Gastroesophageal sphincter (tissue), 3 donors: ENCODE measurements at regions not wholly inside any gene's neighbourhood (a gene's known extent, or its start where the extent isn't known, plus 50 kb on each side); places are given as distances from the start of the nearest gene placed in this dataset.
A peak's percentile ranks its signal among the peaks of the same experiment; 100 is the strongest.

ENCODE experiments used
- POLR2AphosphoS5 ChIP-seq: sonication (generic); formaldehyde crosslinking; IDR thresholded peaks from one replicate; pipeline ENCODE4 v1.6.1; 2017; ENCODE audit warnings: antibody characterized with exemption
- TF ChIP-seq, protein P1 (sequence below), 4 experiments: fragments of 200-600 bp in 2 of 4; fragments of 450-650 bp in 2 of 4; sonication (generic) in 1 of 4; IDR thresholded peaks; one replicate each; pipeline ENCODE4 v1.5.1; 2017 to 2019; ENCODE audit warnings: antibody characterized with exemption in 4 of 4, mild to moderate bottlenecking in 2 of 4, moderate library complexity in 2 of 4

DNA sequence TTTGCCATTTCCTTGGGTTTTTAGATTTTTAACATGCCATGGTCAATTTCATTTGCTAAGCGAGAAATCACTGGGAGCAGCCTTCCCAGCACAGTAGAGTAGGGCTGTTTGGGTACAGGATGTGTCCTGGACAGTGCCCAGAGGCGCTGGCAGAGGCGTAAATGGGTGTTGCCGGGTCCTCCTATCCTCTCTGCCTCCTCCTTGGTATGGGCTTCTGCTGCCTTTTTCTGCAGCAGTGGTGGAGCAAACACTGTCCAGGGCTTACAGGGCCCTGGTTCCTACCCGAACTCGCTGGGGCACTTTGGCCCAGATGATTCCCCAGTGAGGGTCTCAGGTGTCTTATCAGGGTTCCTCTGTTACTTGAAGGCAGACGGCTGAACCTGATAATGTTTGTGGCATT lies 298.3 kb downstream of the RPS24 start:
- peak; percentile 80 for TF ChIP-seq POLR2AphosphoS5
- TF ChIP-seq, protein P1, sequence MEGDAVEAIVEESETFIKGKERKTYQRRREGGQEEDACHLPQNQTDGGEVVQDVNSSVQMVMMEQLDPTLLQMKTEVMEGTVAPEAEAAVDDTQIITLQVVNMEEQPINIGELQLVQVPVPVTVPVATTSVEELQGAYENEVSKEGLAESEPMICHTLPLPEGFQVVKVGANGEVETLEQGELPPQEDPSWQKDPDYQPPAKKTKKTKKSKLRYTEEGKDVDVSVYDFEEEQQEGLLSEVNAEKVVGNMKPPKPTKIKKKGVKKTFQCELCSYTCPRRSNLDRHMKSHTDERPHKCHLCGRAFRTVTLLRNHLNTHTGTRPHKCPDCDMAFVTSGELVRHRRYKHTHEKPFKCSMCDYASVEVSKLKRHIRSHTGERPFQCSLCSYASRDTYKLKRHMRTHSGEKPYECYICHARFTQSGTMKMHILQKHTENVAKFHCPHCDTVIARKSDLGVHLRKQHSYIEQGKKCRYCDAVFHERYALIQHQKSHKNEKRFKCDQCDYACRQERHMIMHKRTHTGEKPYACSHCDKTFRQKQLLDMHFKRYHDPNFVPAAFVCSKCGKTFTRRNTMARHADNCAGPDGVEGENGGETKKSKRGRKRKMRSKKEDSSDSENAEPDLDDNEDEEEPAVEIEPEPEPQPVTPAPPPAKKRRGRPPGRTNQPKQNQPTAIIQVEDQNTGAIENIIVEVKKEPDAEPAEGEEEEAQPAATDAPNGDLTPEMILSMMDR (IDR thresholded peaks at IDR 0.05), result no peak
